ENCODE measurements at regions not wholly inside any gene's neighbourhood (a gene's known extent, or its start where the extent isn't known, plus 50 kb on each side); places are given as distances from the start of the nearest gene placed in this dataset.

DNA sequence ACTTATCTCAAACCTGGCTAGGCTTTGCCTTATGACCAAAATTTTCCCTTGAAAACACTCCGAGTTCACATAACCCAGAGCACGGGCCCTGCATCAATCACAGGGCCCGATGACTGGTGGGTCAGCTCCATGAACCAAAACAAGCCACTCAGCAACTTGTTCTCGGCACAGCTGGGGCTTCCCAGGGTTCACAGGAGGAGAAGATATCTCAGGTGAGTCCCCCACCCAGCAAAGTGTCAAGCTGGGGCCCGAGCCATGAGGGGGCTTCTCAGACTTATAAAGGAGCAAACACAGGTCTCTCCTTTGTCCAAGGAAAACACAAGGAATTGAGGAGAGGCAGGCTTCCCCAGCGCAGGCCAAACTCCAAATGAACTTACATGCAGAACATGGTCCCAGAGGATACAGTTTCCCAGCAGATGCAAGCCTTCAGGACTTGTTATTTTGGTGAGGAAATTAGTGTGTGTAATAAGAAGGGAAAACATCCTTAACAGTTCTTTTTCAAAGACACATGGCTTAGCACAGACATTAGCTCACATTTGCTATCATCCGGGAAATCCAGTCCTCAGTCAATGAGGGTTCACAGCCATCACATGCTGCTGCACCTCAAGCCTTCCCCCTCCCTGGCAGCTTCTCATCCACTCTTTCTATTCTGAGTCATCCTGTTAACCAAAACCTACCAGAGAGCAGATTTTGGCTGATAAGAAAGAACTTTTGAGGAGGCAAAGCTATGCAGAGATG, 98.1 kb upstream of the NFIA start:
- H3K4me3 ChIP-seq (ENCODE audit: control insufficient read depth, low read depth, low read length): no peak overlapping the region
- TF ChIP-seq, protein P1, sequence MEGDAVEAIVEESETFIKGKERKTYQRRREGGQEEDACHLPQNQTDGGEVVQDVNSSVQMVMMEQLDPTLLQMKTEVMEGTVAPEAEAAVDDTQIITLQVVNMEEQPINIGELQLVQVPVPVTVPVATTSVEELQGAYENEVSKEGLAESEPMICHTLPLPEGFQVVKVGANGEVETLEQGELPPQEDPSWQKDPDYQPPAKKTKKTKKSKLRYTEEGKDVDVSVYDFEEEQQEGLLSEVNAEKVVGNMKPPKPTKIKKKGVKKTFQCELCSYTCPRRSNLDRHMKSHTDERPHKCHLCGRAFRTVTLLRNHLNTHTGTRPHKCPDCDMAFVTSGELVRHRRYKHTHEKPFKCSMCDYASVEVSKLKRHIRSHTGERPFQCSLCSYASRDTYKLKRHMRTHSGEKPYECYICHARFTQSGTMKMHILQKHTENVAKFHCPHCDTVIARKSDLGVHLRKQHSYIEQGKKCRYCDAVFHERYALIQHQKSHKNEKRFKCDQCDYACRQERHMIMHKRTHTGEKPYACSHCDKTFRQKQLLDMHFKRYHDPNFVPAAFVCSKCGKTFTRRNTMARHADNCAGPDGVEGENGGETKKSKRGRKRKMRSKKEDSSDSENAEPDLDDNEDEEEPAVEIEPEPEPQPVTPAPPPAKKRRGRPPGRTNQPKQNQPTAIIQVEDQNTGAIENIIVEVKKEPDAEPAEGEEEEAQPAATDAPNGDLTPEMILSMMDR (conservative IDR thresholded peaks at IDR 0.05; ENCODE audit: control insufficient read depth, insufficient read depth, low read depth, low read length): no peak
- peak; percentile 74 for DNase-seq (ENCODE audit: low read depth)

DNA sequence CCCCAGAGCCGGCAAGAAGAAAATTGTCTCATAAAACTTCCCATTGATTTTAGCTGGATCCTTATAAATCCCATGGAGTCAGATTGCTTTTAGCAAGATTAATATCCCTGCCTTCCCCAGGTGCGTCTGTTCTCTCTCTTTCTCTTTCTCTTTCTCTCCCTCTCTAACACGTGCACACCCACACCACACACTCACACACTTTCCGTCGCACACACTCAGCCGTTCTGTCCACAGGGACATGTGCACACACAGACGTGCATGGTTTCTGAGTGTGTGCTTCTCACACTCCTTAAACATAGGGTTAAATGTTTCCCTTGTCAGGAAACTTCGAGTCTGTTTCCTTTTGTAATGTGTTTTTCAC, 98.7 kb upstream of the NFIA start:
- no peak overlapping the region for H3K4me3 ChIP-seq (ENCODE audit: control insufficient read depth, low read depth, low read length)
- TF ChIP-seq, protein P1 (conservative IDR thresholded peaks at IDR 0.05; ENCODE audit: control insufficient read depth, insufficient read depth, low read depth, low read length): no peak
- DNase-seq (ENCODE audit: low read depth): no peak

DNA sequence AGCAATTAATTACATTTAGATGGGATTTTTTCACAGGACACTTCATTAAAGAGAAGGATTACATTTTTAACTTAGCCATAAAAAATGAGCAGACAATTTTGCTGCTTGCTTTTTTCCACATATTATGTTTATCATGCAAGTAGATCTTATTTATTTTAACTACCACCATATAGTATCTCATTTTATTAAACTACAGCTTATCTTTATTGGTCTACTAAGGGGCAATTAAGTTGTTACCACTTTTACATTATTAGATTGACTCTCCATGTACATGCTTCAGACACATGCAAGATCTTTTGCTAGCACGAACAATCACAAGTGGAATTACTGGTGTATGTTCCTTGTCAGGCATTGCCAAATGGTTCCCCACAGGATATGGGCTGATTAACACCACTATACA, 99.8 kb upstream of the NFIA start:
- no peak overlapping the region for H3K4me3 ChIP-seq (ENCODE audit: control insufficient read depth, low read depth, low read length)
- DNase-seq (ENCODE audit: low read depth): no peak
- TF ChIP-seq, protein P1 (conservative IDR thresholded peaks at IDR 0.05; ENCODE audit: control insufficient read depth, insufficient read depth, low read depth, low read length): no peak

DNA sequence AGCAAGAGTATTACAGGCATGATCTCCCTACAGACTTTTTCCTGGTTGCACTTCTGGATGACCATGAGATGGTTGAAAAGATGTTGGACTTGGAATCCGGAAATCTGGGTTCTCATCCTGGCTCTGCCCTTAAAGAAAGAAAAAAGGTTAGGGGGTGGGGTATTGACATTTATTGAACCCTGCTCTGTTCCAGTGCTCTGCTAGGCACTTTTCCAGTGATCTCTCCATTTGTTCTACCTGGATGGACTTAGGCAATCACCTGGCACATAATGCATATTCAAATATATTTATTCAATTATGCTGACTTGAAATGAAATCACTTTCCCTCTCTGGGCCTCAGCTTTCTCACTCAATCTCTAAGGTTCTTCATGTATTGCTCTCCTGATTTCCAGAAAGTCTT, 101.0 kb upstream of the NFIA start:
- no peak for DNase-seq (ENCODE audit: low read depth)
- TF ChIP-seq, protein P1 (conservative IDR thresholded peaks at IDR 0.05; ENCODE audit: control insufficient read depth, insufficient read depth, low read depth, low read length): no peak

DNA sequence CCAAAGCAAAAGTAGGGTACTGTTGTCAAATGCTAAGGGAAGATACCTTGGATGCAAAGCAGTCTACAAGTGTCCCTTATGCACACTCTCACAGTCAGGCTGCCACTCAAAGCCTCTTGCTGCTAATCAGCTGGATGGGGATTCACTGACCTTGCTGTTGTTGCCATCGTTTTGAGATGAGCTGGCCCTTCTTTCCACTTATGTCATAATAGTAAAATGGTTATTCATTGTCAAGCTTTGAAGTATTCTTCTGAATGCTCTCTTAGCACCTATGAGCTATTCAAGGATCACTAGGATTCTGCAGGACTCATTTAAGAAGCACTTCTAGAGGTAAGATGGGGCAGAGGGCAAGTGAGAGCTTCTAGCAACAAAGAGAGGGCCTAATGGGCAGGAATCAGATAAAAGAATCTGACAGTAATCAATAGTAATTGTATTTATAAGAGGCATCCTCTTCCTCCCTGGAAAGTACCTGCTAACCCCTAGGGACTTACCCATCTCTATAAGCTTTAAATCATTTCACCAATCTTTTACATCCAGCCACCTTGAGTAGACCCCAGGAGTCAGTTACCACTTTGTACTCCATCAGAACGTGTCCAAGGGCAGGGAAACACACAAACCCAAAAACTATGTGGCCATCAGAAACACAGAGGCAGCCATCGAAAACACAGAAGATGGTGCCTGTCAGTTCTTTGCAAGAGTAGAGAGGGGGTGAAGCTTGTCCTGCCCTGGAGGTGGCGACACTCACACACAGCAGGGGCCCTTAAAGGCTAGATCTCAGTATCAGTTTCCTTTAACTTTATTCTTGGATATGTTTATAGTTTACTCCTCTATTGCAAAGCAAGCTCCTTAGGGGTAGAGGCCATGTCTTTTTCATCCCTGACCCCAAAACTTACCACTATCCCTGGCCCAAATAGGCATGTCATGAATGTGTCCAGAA, 103.7 kb upstream of the NFIA start:
- no peak overlapping the region for H3K4me3 ChIP-seq (ENCODE audit: control insufficient read depth, low read depth, low read length)
- peak; percentile 62 for DNase-seq (ENCODE audit: low read depth)
- TF ChIP-seq, protein P1 (conservative IDR thresholded peaks at IDR 0.05; ENCODE audit: control insufficient read depth, insufficient read depth, low read depth, low read length): peak; percentile 86

More for the DNA sequence above, 101.0 kb upstream of the NFIA start:
- no peak overlapping the region for H3K4me3 ChIP-seq (ENCODE audit: control insufficient read depth, low read depth, low read length)

DNA sequence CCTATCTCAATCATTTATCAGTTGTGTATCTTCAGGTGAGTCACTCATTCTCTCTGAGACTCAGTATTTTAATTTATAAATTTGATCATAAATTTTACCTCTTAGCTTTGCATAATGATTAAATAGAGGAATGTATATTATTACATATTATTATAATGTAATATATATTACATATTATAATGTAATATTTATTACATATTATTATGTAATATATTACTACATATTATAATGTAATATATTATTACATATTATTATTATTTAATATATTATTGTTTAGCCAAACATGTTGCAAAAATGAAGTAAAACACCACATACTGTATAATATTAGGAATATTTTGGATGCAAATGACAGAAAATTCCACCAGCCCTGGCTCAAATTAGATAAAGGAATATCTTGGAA, 104.7 kb upstream of the NFIA start:
- no peak for DNase-seq (ENCODE audit: low read depth)
- TF ChIP-seq, protein P1 (conservative IDR thresholded peaks at IDR 0.05; ENCODE audit: control insufficient read depth, insufficient read depth, low read depth, low read length): no peak
- no peak overlapping the region for H3K4me3 ChIP-seq (ENCODE audit: control insufficient read depth, low read depth, low read length)

Data from fibroblast of mammary gland (primary cell).